Stimulated activated CD8-positive, alpha-beta memory T cell treated with anti-CD3 and anti-CD28 coated beads, Interleukin-4, amount 100 ng/mL, for 4 hours (primary cell): ENCODE measurements at regions not wholly inside any gene's neighbourhood (a gene's known extent, or its start where the extent isn't known, plus 50 kb on each side); places are given as distances from the start of the nearest gene placed in this dataset.
"Not testable (repeated sequence)": the region's sequence is repeated elsewhere in the genome, so short reads cannot be mapped to it uniquely, and the experiment has no call there.

Experiments used
- DNase-seq, 2 donors: peaks; one replicate each; pipeline ENCODE4 v3.0.0-alpha.2; 2020; ENCODE audit warnings: low read depth in 2 of 2, low spot score in 1 of 2

DNA sequence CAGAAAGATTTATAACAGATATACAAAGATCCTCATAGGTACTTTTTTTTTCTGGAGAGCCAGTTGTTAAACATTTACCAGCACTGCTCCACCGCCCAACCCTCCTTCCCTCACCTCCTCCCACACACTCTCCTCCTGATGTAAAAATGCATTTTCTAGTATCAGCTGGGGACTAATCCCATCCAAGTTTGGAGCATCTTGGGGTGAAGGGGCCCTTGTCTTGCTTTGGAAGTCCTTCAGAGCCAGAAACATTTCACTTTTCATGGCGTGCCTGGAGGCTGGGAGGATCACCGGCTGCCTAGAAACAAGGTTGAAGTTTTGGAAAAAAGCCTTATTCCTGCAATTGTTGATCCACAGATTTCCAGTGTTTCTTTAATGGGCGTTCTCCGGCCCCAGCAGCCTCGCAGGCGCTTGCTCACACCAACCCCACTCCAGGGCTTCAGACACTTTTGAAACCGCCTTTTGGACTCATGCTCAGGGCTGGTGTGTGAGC, 165.1 kb upstream of the AFDN start:
- DNase-seq = no peak

DNA sequence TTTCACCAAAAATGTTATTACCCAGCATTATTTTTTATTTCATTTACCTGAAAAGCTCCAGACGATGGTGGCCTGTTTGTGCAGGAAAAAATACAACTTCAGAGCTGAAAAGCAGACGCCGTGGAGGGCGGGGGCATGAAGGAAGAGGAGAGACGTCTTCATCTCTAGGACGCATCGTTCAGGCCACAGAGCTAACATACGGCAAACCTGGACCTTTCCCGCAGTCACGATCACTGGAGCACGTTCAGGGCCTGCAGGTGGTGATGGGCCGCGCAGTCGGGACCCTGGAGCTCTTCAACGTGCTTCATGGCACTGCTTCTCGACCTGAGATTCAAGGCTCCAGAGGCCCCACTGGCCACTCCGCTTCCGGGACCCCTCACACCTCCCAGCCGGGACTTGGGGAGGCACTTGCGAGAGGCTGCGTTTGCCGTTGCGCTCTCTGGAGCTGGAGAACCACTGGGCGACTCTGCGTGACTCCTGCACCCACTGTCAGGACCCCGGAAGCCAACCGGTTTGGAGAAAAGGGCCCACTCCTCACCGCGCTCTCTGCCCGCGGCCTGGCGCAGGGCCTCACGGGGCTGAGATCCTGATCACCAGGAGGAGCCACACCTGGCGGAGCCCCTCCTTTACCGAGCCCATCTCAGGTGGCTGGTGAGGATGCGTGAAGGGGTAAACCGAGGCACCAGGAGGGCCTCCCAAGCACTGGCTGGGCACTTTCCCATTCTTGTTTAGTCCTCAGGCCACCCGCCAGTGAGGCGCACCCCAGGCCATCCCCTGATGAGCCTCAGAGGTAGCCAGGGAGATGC, 164.4 kb upstream of the AFDN start:
- DNase-seq = no peak

DNA sequence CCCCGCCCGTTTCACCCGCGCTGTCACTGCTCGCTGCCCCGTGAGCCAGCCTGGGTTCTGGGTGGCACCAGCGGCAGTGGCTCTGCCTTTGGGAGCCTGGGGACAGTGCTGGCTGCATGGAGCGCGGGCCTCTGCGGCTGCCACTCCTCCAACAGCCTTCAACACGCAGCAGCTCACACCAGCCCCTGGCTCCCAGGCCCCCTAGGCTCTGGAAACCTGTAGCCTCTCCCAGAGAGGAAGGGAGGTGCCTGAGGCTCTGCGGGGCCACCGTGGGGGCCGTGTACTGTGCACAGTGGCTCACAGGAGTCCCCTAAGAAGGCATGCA, 163.9 kb upstream of the AFDN start:
- DNase-seq = no peak

DNA sequence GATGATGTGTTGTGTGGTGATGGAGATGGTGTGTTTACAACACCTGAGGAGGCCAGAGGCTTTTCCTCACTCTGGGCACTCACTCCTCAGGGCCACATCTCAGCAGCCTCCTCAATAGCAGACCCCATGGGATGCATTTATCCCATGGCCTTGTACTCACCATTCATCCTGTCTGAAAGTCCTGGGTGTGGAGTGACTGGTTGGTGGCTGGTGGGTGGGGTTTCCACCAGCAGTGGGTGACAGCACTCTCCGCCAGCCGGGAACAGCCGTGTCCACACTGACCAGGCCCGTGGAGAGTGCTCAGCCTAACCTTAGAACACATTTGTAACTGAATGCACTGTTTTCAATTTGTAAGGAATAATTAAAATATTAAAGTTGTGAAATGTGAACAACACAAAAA, 163.4 kb upstream of the AFDN start:
- no peak for DNase-seq

DNA sequence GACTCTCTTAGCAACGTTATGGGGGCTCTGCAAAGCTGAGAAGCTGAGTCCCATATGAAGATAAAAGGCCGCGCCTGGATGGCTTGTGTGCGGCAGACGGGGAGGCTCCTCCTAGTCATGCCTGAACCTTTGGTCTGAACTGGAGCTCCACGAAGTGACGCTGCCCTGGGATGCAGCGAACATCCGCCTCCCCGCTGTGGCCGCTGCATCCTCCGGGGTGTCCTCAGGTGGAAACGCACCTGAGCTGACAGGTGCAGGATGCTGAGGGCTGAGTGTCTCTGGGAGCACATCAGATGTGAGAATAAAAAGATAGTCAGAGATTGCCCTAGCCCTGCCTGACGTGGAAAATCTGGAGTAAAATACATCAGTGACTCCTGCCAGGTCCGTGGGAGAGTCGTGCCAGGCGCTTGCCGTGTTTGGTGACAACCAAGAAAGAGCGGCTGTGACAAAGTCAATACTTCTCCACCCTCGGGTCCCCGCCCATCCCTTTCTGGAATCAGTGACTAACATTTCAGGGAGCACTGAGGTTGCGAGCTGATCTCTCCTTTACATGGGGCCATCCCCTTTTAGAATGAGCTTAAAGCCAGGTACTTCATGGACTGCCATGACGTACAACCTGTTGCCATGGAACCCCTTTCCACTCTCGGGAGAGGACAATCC, 162.8 kb upstream of the AFDN start:
- no peak for DNase-seq

DNA sequence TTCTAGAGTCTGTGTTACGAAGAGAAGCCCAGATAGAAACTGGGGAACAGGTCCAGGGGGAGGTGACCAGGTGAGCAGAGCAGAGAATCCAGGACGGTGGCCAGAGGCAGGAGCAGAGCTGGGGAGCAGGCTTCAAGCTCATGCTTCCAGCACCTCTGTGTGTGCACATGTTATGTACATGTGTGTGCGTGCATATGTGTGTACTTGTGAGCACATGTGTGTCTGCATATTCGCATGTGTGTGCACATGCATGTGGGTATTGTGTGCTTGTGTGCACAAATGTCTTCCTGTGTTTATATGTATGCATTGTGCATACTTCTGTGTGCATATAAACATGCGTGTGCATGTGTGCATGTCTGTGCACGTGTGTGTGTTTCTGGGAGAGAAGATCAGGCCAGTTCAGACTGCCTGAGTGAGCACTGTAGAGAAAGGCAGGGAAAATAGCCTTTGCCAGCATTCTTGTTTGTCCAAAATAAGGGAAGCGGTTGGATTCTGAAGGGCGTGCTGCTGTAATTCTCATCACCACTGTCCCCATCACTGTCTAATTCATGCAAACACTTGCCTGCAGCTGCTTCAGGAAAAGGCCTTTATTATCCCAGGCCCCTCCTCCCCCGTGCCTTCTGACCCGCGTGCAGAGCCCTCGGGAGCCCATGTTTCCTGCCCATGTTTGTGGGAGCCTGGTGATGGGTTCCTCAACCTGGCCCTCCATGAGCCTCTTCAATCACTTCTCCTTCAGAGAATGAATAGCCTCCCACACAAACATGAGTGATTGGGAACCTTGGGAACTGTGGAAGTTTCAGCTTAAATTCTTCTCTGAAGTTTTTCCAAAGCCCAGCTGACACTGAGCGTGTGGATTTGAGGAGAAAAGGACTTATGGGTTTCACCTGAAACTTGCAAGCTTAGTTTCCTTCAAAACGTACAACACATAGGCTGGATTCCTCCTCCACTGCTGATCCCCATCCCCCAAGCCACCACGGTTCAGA, 161.7 kb upstream of the AFDN start:
- DNase-seq = no peak

DNA sequence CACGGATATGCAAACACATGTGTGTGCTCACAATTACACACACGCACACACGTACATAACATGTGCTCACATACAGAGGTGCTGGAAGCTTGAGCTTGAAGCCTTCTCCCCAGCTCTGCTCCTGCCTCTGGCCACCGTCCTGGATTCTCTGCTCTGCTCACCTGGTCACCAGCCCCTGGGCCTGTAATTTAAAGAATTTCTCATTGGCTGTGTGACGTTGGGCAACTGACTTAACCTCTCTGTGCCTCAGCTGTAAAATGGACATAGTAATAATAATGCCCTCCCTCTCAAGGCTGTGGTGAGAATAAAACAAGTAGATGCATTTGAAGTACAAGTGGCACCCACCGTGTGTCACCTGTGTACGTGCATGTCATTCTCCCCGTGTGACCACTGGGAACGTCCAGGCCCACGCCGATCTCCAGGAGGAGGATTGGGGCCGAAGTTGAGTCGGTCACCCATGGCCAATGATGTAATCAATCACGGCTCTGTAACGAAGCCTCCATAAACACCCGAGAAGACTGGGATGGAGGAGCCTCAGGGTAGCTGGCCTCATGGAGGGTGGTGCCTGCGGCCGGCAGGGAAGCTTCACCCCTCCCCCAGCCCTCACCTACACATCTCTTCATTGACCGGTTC, 160.9 kb upstream of the AFDN start:
- no peak for DNase-seq

DNA sequence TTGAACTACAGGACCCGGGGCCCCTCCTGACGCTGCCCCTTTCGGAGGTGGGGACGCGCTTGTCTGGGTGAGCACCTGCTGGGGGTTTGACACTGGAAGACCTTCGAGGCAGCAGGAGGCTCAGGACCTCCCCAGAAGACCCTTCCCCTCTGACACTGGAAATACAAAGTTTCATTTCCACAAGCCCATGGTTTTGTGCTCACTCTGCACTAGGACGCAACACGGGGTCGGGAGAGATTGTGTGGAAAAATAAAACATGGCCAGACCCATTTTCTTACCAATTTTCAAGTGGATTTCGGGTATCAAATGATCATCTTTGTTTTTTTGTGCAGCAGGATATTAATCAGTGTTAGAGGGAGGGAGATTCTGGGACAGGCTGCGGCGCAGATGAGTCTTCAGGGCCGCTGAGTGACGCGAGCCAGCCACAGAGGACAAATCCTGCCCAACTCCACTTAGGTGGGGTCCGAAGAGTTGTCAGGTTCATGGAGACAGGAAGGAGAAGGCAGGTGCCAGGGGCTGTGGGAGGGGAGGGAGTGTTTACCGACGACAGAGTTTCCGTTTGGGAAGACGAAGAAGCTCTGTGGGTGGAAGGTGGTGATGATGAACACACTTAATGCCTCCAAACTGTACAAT, 160.0 kb upstream of the AFDN start:
- no peak for DNase-seq

DNA sequence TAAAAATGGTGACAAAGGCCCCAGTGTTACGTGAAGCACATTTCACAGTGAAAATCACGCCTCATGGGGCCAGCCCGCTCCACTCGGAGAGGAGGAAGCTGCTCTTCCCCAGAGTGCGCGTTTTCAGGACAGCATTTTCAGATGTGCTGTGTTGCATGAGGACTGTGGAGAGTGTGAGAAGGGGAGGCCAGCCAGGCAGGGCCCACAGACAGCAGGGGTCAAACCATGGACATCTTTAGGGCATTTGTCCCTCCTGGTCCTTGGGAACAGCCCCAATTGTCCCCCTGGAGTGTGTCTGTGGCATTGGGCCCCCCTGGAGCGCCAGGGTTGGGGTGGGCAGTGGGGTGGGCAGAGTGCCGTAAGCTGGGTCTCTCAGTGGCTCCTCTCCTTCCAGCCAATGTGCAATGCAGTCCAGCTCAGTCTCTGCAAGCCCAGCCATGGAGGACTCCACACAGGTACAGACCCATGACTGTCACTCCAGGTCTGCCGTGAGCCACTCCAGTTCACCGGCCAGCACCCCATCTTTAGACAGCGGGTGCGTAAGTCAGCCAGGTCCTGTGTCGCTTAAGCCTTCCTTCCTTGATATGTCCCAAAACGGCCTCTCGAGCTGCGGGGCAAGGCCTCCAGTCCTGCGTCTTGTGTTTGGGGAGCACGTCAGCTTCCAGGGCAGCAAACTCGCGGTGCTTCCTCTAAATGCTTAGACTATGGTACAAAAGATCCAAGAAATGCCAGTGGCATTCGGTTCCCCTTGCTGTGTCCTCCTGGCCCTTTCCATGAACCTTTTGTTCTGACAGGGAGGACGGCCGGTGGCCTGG, 159.3 kb upstream of the AFDN start:
- no peak for DNase-seq

DNA sequence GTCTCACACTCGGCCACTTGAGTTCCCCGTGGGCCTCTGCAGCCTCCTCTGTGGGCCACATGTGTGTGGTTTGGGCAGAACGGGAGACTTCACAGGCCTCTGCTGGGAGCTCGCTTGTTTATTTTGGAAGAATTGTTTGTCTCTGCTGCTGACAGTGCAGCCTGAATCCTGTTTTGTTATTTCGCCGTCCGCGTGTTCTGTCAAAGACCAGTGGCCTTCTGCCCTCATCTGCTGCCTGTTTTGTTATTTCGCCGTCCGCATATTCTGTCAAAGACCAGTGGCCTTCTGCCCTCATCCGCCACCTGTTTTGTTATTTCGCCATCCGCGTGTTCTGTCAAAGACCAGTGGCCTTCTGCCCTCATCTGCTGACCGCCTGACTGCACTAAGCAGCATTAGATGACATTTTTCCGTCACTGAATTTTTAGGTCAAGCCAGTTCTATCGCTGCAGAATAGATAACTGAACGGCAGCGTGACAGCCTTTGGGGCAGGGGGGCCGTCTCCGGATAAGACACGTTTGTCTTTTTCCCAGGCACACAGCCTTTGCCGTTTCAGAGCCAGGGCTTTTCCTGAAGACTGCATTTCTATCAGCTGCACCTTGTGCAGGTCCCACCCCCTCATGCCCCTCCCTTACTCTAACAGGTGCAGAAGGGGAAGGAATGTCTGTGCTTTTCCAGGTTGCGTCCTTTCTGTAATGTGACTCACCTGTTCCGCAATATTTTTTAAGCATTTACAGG, 158.5 kb upstream of the AFDN start:
- DNase-seq = no peak

DNA sequence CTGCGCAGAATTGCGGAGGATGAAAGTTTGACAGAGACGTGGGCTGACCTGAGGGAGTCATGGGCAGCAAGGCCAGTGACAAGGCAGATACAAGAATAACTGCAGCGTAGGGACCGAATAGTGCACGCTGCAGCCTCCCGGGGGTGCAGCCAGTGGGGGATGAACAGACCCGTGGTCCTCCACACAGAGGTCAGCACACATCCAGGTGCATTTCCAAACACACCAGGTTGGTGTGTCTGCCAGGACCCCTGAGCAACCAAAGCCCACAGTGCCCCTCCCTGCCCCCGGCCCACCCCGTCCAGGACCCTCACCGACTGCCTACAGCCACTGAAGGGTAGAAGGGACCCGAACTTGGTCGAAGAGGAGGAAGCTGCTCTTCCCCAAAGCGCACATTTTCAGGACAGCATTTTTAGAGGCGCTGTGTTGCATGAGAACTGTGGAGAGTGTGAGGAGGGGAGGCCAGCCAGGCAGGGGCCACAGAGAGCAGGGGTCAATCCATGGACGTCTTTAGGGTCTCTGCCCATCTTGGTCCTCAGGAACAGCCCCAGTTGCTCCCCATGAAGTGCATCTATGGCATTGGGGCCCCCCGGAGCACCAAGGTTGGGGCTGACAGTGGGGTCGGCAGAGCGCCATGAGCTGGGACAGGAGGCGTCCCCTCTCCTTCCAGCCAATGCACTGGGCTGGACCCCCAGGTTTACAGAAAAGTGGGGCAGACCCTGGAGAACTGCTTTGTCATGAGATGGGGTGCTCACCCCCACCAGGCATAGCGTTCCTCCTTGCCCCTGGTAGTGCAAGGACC, 157.8 kb upstream of the AFDN start:
- DNase-seq = no peak

DNA sequence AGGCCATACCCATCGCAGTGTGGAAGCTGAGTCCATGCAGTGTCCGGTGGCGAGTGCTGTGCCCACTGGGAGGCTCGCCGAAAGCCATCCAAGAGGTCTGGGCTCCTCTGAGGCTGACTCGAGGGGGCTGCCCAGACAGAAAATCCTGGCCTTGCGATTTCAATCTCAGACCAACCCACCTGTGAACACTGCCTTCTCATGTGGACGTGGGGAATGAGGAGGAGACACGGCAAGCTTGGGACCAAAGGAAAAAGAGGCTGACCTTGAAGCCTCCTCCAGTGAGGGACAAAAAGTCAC, 157.2 kb upstream of the AFDN start:
- DNase-seq = no peak

DNA sequence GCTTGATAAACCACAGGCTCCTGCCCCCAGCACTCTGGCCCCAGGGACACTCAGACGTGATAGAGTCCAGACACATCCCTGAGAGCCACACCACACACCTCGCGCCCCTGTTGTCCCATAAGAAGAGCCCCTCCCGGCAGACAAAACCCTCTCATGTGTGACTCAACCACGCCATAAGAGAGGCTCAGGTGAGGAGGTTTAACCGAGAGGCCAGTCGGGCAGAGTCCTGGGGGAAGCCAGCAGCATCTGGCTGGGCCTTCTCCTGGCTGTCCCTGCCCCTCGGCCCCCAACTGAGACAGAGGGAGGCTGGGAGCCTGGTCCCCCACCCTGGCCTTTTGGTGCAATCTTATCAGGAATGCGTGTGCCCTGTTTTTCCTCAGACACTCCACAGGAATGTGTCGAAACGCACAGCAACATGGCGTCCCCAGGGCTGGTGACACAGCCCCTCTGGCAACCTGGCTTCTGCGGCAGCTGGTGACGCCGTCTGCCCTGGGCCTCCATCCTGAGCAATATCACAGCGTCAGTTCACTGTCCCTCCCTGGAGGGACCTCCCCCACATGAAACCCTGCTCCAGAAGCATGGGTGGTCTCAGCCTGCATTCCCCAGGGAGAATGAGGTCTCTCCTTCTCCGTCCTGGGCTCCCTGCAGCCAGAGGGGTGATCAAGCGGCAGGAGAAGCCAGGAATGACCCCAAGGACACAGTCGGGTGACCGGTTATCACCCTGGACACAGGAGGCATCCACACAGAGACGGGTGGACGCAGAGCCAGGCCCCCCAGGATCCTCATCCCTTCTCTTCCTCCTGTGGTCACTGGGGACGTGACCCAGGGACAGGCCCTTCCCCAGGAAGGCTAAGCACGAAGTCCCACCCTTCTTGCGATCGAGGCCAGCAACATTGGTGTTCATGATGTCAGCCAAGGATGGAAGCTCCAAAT, 156.6 kb upstream of the AFDN start:
- DNase-seq = no peak

DNA sequence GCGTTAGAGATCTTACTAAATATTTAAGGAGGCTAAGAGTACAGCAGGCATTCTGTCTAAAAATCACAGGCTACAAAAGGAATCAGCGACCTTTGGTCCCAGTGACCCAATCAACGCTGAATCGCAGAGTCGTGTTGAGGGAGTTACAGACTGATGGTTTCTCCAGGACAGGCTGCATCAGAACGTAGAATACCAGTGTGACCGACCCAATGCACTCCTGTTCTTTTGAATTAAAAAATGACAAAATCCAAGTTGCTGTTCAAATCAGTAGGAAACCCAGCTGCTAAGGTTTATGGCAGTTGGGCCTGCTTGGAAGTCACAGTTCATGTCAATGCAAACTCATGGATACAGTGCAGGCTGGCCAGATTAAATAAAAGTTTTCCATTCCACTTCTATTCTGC, 155.8 kb upstream of the AFDN start:
- no peak for DNase-seq

DNA sequence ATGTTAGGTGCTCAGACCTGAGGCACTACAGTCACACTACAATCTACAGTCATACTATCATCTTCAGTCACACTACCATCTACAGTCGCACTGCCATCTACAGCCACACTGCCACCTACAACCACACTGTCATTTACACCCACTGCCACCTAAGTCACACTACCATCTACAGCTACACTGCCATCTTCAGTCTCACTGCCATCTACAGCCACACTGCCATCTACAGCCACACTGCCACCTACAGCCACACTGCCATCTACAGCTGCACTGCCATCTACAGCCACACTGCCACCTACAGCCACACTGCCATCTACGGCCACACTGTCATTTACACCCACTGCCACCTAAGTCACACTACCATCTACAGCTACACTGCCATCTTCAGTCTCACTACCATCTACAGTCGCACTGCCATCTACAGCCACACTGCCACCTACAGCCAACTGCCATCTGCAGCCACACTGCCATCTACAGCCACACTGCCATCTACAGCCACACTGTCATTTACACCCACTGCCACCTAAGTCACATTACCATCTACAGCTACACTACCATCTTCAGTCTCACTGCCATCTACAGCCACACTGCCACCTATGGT, 155.2 kb upstream of the AFDN start:
- not testable (repeated sequence) for DNase-seq

DNA sequence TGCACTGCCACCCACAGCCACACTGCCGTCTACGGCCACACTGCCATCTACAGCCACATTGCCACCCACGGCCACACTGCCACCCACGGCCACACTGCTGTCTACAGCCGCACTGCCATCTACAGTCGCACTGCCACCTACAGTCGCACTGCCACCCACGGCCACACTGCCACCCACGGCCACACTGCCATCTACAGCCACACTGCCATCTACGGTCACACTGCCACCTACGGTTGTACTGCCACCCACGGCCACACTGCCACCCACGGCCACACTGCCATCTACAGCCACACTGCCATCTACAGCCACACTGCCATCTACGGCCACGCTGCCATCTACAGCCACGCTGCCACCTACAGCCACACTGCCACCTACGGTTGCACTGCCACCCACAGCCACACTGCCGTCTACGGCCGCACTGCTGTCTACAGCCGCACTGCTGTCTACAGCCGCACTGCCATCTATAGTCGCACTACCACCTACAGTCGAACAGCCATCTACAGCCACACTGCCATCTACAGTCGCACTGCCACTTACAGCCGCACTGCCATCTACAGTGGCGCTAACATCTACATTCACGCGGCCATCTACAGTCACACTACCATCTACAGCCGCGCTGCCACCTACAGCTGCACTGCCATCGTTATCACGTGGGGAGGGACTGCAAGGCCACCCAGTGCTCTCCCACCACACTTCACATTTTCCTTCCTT, 154.6 kb upstream of the AFDN start:
- DNase-seq = no peak

DNA sequence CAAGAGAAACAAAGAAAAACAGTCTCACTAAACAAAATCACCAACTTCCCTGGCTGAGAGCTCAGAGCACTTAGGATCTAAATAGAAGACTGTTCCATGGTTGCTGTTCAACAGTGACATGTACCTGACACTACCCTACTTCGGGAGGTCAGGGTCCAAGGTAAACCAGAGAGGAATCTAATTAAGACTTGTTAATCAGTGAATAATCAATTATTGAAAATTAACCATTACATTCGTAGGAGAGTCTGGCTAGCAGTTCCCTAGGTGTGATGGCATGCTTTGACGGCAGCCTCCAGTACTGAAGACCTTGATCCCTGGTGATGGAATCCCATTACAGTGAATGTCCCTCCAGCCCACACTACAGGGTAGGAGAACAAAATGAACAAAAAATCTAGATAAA, 154.0 kb upstream of the AFDN start:
- DNase-seq = no peak
